HCT116 (cell line): ENCODE measurements at regions not wholly inside any gene's neighbourhood (a gene's known extent, or its start where the extent isn't known, plus 50 kb on each side); places are given as distances from the start of the nearest gene placed in this dataset.

Source experiments
- ATAC-seq: fragments of 200-7000 bp; cut with Tn5 transposase; 2 replicates; pipeline ENCODE4 v1.9.1; 2020; ENCODE audit warnings: mild to moderate bottlenecking, moderate library complexity
- BruUV-seq: library from RNA; stranded (reverse); fragments of 400-500 nt; replicated peaks from 2 replicates; lab custom pipeline; 2021; lab: Mats Ljungman, UMichigan
- CTCF ChIA-PET: fragments of 300-600 bp; sonication (Branson Sonifier 250); formaldehyde crosslinking; loops from one replicate; lab custom pipeline; 2021; ENCODE audit warnings: antibody characterized with exemption; lab: Charles Lee
- POLR2A ChIA-PET: fragments of 300-600, 350-600 bp; sonication (Branson Sonifier 250); formaldehyde crosslinking; loops from one replicate; lab custom pipeline; 2021; ENCODE audit warnings: antibody characterized with exemption; lab: Charles Lee
- RAD21 ChIA-PET, 2 experiments: fragments of 300-600 bp; sonication (Branson Sonifier 250); formaldehyde crosslinking; loops; one replicate each; lab custom pipeline; 2023; ENCODE audit warnings: low total read pairs in 2 of 2; ENCODE audit not compliant: uncharacterized antibody in 2 of 2, unreplicated experiment in 2 of 2, low non-redundant PET in 1 of 2; lab: Charles Lee
- DNase-seq: peaks from one replicate; pipeline ENCODE4 v3.0.0-alpha.2; 2010; ENCODE audit warnings: low read depth, low spot score
- H2AFZ ChIP-seq: fragments of 200-600 bp; shearing (Covaris generic), sonication (generic); 2 replicates; pipeline ENCODE4 v1.6.1; 2017; ENCODE audit warnings: low read depth, mixed run types, mixed read lengths, antibody characterized with exemption, low read length; ENCODE audit not compliant: poor library complexity, severe bottlenecking
- H3K27ac ChIP-seq: 2 replicates; pipeline ENCODE4 v1.5.1; 2012; ENCODE audit warnings: low read depth, low read length
- H3K27me3 ChIP-seq: fragments of 200-600 bp; sonication (generic); 2 replicates; pipeline ENCODE4 v1.6.1; 2016; ENCODE audit warnings: mixed run types, low read length, mixed read lengths; ENCODE audit not compliant: insufficient read depth
- H3K36me3 ChIP-seq, 2 experiments: fragments of 200-500 bp in 1 of 2; fragments of 200-600 bp in 1 of 2; sonication (Bioruptor generic) in 1 of 2; sonication (generic) in 1 of 2; 2 replicates each; pipeline versions ENCODE4 v1.5.1 to v1.6.1; 2014 to 2016; ENCODE audit warnings: low read length in 2 of 2, inconsistent platforms in 1 of 2, mixed read lengths in 1 of 2, mixed run types in 1 of 2; ENCODE audit not compliant: insufficient read depth in 2 of 2, control insufficient read depth in 1 of 2
- H3K4me1 ChIP-seq, 2 experiments: fragments of 200-600 bp in 1 of 2; sonication (generic) in 1 of 2; 2 replicates each; pipeline versions ENCODE4 v1.5.1 to v1.6.1; 2012 to 2017; ENCODE audit warnings: low read length in 2 of 2, inconsistent platforms in 1 of 2, mild to moderate bottlenecking in 1 of 2, mixed read lengths in 1 of 2, mixed run types in 1 of 2, moderate library complexity in 1 of 2; ENCODE audit not compliant: insufficient read depth in 2 of 2, control insufficient read depth in 1 of 2
- H3K4me2 ChIP-seq: fragments of 200-600 bp; sonication (generic); 2 replicates; pipeline ENCODE4 v1.6.1; 2017; ENCODE audit warnings: mixed run types, low read length, mixed read lengths
- H3K4me3 ChIP-seq, 2 experiments: fragments of 200-600 bp in 1 of 2; sonication (generic) in 1 of 2; replicated peaks in 1 of 2; 2 replicates each; pipeline ENCODE4 v1.5.1; 2011 to 2016; ENCODE audit warnings: low read length in 2 of 2, control low read depth in 1 of 2, low read depth in 1 of 2, mild to moderate bottlenecking in 1 of 2, mixed read lengths in 1 of 2, mixed run types in 1 of 2
- H3K79me2 ChIP-seq: fragments of 200-600 bp; sonication (generic); 2 replicates; pipeline ENCODE4 v1.6.1; 2017; ENCODE audit warnings: mild to moderate bottlenecking, mixed run types, low read length, moderate library complexity, mixed read lengths; ENCODE audit not compliant: insufficient read depth
- H3K9ac ChIP-seq: fragments of 200-600 bp; sonication (generic); 2 replicates; pipeline ENCODE4 v1.6.1; 2016; ENCODE audit warnings: low read length, mixed read lengths
- H3K9me2 ChIP-seq: fragments of 200-600 bp; sonication (generic), shearing (Covaris generic); 2 replicates; pipeline ENCODE4 v1.6.1; 2017; ENCODE audit warnings: mixed run types, mild to moderate bottlenecking, moderate library complexity; ENCODE audit not compliant: insufficient read depth
- H3K9me3 ChIP-seq, 2 experiments: fragments of 200-500 bp in 1 of 2; fragments of 200-600 bp in 1 of 2; sonication (Bioruptor generic) in 1 of 2; sonication (generic) in 1 of 2; 2 replicates each; pipeline ENCODE4 v1.6.1; 2014 to 2017; ENCODE audit warnings: low read length in 2 of 2, mixed read lengths in 2 of 2, inconsistent platforms in 1 of 2, low read depth in 1 of 2, mild to moderate bottlenecking in 1 of 2, mixed run types in 1 of 2, moderate library complexity in 1 of 2; ENCODE audit not compliant: control insufficient read depth in 1 of 2, insufficient read depth in 1 of 2
- H4K20me1 ChIP-seq: fragments of 200-600 bp; sonication (generic), shearing (Covaris generic); 2 replicates; pipeline ENCODE4 v1.6.1; 2017; ENCODE audit warnings: mixed run types, mild to moderate bottlenecking, moderate library complexity; ENCODE audit not compliant: insufficient read depth
- ATF3 ChIP-seq: IDR thresholded peaks from 2 replicates; pipeline ENCODE4 v1.6.1; 2012
- CBX3 ChIP-seq: IDR thresholded peaks from 2 replicates; pipeline ENCODE4 v1.6.1; 2012; ENCODE audit warnings: low read depth
- CTCF ChIP-seq, 3 experiments: fragments of 200-600 bp in 1 of 3; sonication (generic) in 1 of 3; IDR thresholded peaks in 2 of 3; conservative IDR thresholded peaks in 1 of 3; 2 replicates each; pipeline ENCODE4 v1.5.1; 2012 to 2017; ENCODE audit warnings: low read depth in 2 of 3, low read length in 2 of 3, antibody characterized with exemption in 1 of 3, borderline replicate concordance in 1 of 3, control low read depth in 1 of 3, mild to moderate bottlenecking in 1 of 3, mixed read lengths in 1 of 3, mixed run types in 1 of 3, moderate library complexity in 1 of 3; ENCODE audit not compliant: insufficient read depth in 1 of 3
- EGR1 ChIP-seq: IDR thresholded peaks from 2 replicates; pipeline ENCODE4 v1.6.1; 2012; ENCODE audit warnings: low read depth
- ELF1 ChIP-seq: IDR thresholded peaks from 2 replicates; pipeline ENCODE4 v1.6.1; 2012; ENCODE audit warnings: low read depth, borderline replicate concordance
- EZH2 ChIP-seq: fragments of 200-600 bp; sonication (generic); IDR thresholded peaks from 2 replicates; pipeline ENCODE4 v1.6.1; 2017; ENCODE audit warnings: antibody characterized with exemption, mixed run types
- FOSL1 ChIP-seq: IDR thresholded peaks from 2 replicates; pipeline ENCODE4 v1.6.1; 2012; ENCODE audit warnings: low read depth
- REST ChIP-seq: IDR thresholded peaks from 2 replicates; pipeline ENCODE4 v1.6.1; 2012; ENCODE audit warnings: low read depth
- SP1 ChIP-seq: IDR thresholded peaks from 2 replicates; pipeline ENCODE4 v1.6.1; 2012; ENCODE audit warnings: low read depth
- YY1 ChIP-seq: IDR thresholded peaks from 2 replicates; pipeline ENCODE4 v1.6.1; 2011; ENCODE audit warnings: low read length, low read depth, moderate library complexity, mild to moderate bottlenecking; ENCODE audit not compliant: insufficient replicate concordance; ENCODE audit errors: extremely low read depth
- ZFX ChIP-seq: fragments of 450-650 bp; IDR thresholded peaks from 2 replicates; pipeline ENCODE4 v1.6.1; 2017
- intact Hi-C: fragments of 100-400 bp; cut with micrococcal nuclease; formaldehyde crosslinking; loops from 2 replicates; pipeline ENCODE4 v1.10.0; 2022

- Histone ChIP-seq H3K27ac (no peak overlapping the region), H3K9ac (no peak overlapping the region), H3K36me3 (no peaks in the 10 kb centered on the region), H3K4me3 (no peak overlapping the region), H2AFZ (no peak overlapping the region), H4K20me1 (no peaks in the 10 kb centered on the region), H3K79me2 (no peaks in the 10 kb centered on the region), H3K27me3 (no peaks in the 10 kb centered on the region), H3K4me2 (no peak overlapping the region), H3K9me2 (no peaks in the 10 kb centered on the region), H3K9me3 (no peaks in the 10 kb centered on the region), H3K4me1 (no peaks in the 10 kb centered on the region)
- TF ChIP-seq ATF3 (no peak), CTCF (IDR thresholded peaks at IDR 0.05 in 2 of 3, conservative IDR thresholded peaks at IDR 0.05 in 1 of 3; ENCODE audit: borderline replicate concordance in 1 of 3, insufficient read depth in 1 of 3, low read depth in 2 of 3, low read length in 2 of 3) (no peak)
- intact Hi-C loops: no loop called here
- ChIA-PET POLR2A (no interaction called here), CTCF (no interaction called here), RAD21 (no interaction called here)
- ATAC-seq (no peak), DNase-seq (no peak)
- BruUV-seq: no TSS peak
These were observed 1121.8 kb downstream of the TBL1XR1 start for GRCh38 chr3:176075491-176075890.

GRCh38 chr3:176075046-176075445 is 1122.2 kb downstream of the TBL1XR1 start:
- DNase-seq (no peak), ATAC-seq (no peak)
- H3K4me1 ChIP-seq: no peaks in the 10 kb centered on the region
- H4K20me1 ChIP-seq: no peaks in the 10 kb centered on the region
- no peak overlapping the region for H3K27ac ChIP-seq
- RAD21 ChIA-PET: no interaction called here
- intact Hi-C loops: no loop called here
- H3K9me2 ChIP-seq: no peaks in the 10 kb centered on the region
- CTCF ChIA-PET: no interaction called here
- H3K4me3 ChIP-seq: no peak overlapping the region
- TF ChIP-seq REST: no peak
- TF ChIP-seq FOSL1: no peak
- no peak for TF ChIP-seq ELF1
- TF ChIP-seq YY1: no peak
- TF ChIP-seq SP1: no peak
- TF ChIP-seq EGR1: no peak
- no peak for TF ChIP-seq ZFX
- TF ChIP-seq EZH2: no peak
- TF ChIP-seq CBX3: no peak
- no peak for TF ChIP-seq CTCF (IDR thresholded peaks at IDR 0.05 in 2 of 3, conservative IDR thresholded peaks at IDR 0.05 in 1 of 3; ENCODE audit: borderline replicate concordance in 1 of 3, insufficient read depth in 1 of 3, low read depth in 2 of 3, low read length in 2 of 3)
- TF ChIP-seq, all 23 proteins: peak for 0
- Histone ChIP-seq H3K4me2 (no peak overlapping the region), H2AFZ (no peak overlapping the region), H3K79me2 (no peaks in the 10 kb centered on the region), H3K36me3 (no peaks in the 10 kb centered on the region), H3K9me3 (no peaks in the 10 kb centered on the region), H3K27me3 (no peaks in the 10 kb centered on the region), H3K9ac (no peak overlapping the region)
- no TSS peak for BruUV-seq
- POLR2A ChIA-PET: no interaction called here
